ENCODE measurements at regions not wholly inside any gene's neighbourhood (a gene's known extent, or its start where the extent isn't known, plus 50 kb on each side); places are given as distances from the start of the nearest gene placed in this dataset.

GRCh38 chr3:14590569-14590968 is 50.4 kb upstream of the GRIP2 start:
- DNase-seq (ENCODE audit: low read depth in 4 of 4, low spot score in 3 of 4): no peak

- no peak for DNase-seq (ENCODE audit: low read depth in 4 of 4, low spot score in 3 of 4)
Measured at GRCh38 chr3:14592390-14592789, 52.2 kb upstream of the GRIP2 start.

- DNase-seq (ENCODE audit: low read depth in 4 of 4, low spot score in 3 of 4): no peak
Measured at GRCh38 chr3:14592836-14593235, 52.7 kb upstream of the GRIP2 start.

- DNase-seq (ENCODE audit: low read depth in 4 of 4, low spot score in 3 of 4): no peak
Measured at GRCh38 chr3:14594234-14594633, 54.1 kb upstream of the GRIP2 start.

- no peak for DNase-seq (ENCODE audit: low read depth in 4 of 4, low spot score in 3 of 4)
Measured at GRCh38 chr3:14595561-14595960, 55.4 kb upstream of the GRIP2 start.

GRCh38 chr3:14597266-14597665 is 54.3 kb upstream of the CCDC174 start:
- no peak for DNase-seq (ENCODE audit: low read depth in 4 of 4, low spot score in 3 of 4)

- DNase-seq (ENCODE audit: low read depth in 4 of 4, low spot score in 3 of 4): peak in 3 of 4 donors; percentile 14 to 52 (median 32)
Measured at GRCh38 chr3:14598143-14598569, 53.4 kb upstream of the CCDC174 start.

- no peak for DNase-seq (ENCODE audit: low read depth in 4 of 4, low spot score in 3 of 4)
Measured at GRCh38 chr3:14599488-14599887, 52.1 kb upstream of the CCDC174 start.

- no peak for DNase-seq (ENCODE audit: low read depth in 4 of 4, low spot score in 3 of 4)
Measured at GRCh38 chr3:14600075-14600474, 51.5 kb upstream of the CCDC174 start.

- no peak for DNase-seq (ENCODE audit: low read depth in 4 of 4, low spot score in 3 of 4)
Measured at GRCh38 chr3:14600856-14601610, 50.5 kb upstream of the CCDC174 start.

GRCh38 chr3:14601692-14602005 is 49.9 kb upstream of the CCDC174 start:
- no peak for DNase-seq (ENCODE audit: low read depth in 4 of 4, low spot score in 3 of 4)
